IMR-90 (cell line): ENCODE measurements at regions not wholly inside any gene's neighbourhood (a gene's known extent, or its start where the extent isn't known, plus 50 kb on each side); places are given as distances from the start of the nearest gene placed in this dataset.

Experiments
- ATAC-seq: fragments of 200-7000 bp; cut with Tn5 transposase; 2 replicates; pipeline ENCODE4 v1.9.1; 2020; ENCODE audit warnings: low read depth, mild to moderate bottlenecking, moderate library complexity
- BruUV-seq: library from RNA; stranded (reverse); fragments of 400-500 nt; replicated peaks from 2 replicates; lab custom pipeline; 2021; lab: Mats Ljungman, UMichigan
- CTCF ChIA-PET: fragments of 300-600 bp; formaldehyde crosslinking; extraction: SDS; loops from one replicate; lab custom pipeline; 2021; ENCODE audit warnings: antibody characterized with exemption; lab: Yijun Ruan, JAX
- POLR2A ChIA-PET: fragments of 300-600 bp; sonication (Branson Sonifier 250); formaldehyde crosslinking; loops from one replicate; lab custom pipeline; 2022; ENCODE audit warnings: antibody characterized with exemption; ENCODE audit not compliant: unreplicated experiment; lab: Charles Lee
- DNase-seq: peaks from one replicate; pipeline ENCODE4 v3.0.0; 2013
- H2AFZ ChIP-seq: replicated peaks from 2 replicates; pipeline ENCODE3; 2013; ENCODE audit warnings: low read length, mild to moderate bottlenecking; ENCODE audit not compliant: poor library complexity
- H2AK5ac ChIP-seq: 2 replicates; pipeline ENCODE4 v1.6.1; 2013; ENCODE audit warnings: low read depth, low read length, inconsistent platforms
- H2AK9ac ChIP-seq: replicated peaks from 2 replicates; pipeline ENCODE3; 2013; ENCODE audit warnings: mild to moderate bottlenecking, low read depth, low read length, moderate library complexity; ENCODE audit not compliant: poor library complexity
- H2BK120ac ChIP-seq: 2 replicates; pipeline ENCODE4 v1.6.1; 2013; ENCODE audit warnings: low read depth, low read length, inconsistent platforms
- H2BK15ac ChIP-seq: 3 replicates; pipeline ENCODE4 v1.6.1; 2013; ENCODE audit warnings: low read depth, low read length, inconsistent platforms
- H2BK20ac ChIP-seq: 2 replicates; pipeline ENCODE4 v1.6.1; 2013; ENCODE audit warnings: low read depth, mild to moderate bottlenecking, inconsistent platforms, low read length, moderate library complexity
- H2BK5ac ChIP-seq: 2 replicates; pipeline ENCODE4 v1.6.1; 2013; ENCODE audit warnings: mild to moderate bottlenecking, low read depth, low read length, inconsistent platforms; ENCODE audit not compliant: poor library complexity, severe bottlenecking
- H3K14ac ChIP-seq: replicated peaks from 2 replicates; pipeline ENCODE4 v1.6.1; 2013; ENCODE audit warnings: low read depth, low read length, inconsistent platforms
- H3K18ac ChIP-seq: 2 replicates; pipeline ENCODE4 v1.6.1; 2013; ENCODE audit warnings: low read depth, low read length, control low read depth
- H3K23ac ChIP-seq: 2 replicates; pipeline ENCODE4 v1.6.1; 2013; ENCODE audit warnings: low read depth, low read length, inconsistent platforms
- H3K27ac ChIP-seq: 2 replicates; pipeline ENCODE4 v1.5.1; 2013; ENCODE audit warnings: mild to moderate bottlenecking, control low read depth, low read length; ENCODE audit not compliant: insufficient read depth
- H3K27me3 ChIP-seq: 2 replicates; pipeline ENCODE4 v1.6.1; 2013; ENCODE audit warnings: low read length; ENCODE audit not compliant: control insufficient read depth, insufficient read depth
- H3K36me3 ChIP-seq: 2 replicates; pipeline ENCODE4 v1.6.1; 2013; ENCODE audit warnings: low read length, mixed read lengths; ENCODE audit not compliant: control insufficient read depth, insufficient read depth
- H3K4ac ChIP-seq: 2 replicates; pipeline ENCODE4 v1.6.1; 2013; ENCODE audit warnings: low read depth, low read length, inconsistent platforms
- H3K4me1 ChIP-seq: 2 replicates; pipeline ENCODE4 v1.6.1; 2013; ENCODE audit warnings: low read length, mixed read lengths; ENCODE audit not compliant: control insufficient read depth, insufficient read depth
- H3K4me2 ChIP-seq: 2 replicates; pipeline ENCODE4 v1.6.1; 2013; ENCODE audit warnings: low read depth, mild to moderate bottlenecking, control low read depth, low read length, moderate library complexity
- H3K4me3 ChIP-seq: 2 replicates; pipeline ENCODE4 v1.5.1; 2013; ENCODE audit warnings: low read depth, mild to moderate bottlenecking, control low read depth, low read length, moderate library complexity; ENCODE audit not compliant: insufficient read depth
- H3K56ac ChIP-seq: 2 replicates; pipeline ENCODE4 v1.6.1; 2013; ENCODE audit warnings: low read length, inconsistent platforms; ENCODE audit not compliant: insufficient read depth; ENCODE audit errors: extremely low read depth
- H3K79me1 ChIP-seq, 2 experiments: 2 replicates each; pipeline ENCODE4 v1.6.1; 2013; ENCODE audit warnings: low read length in 2 of 2, inconsistent platforms in 1 of 2, low read depth in 1 of 2
- H3K9ac ChIP-seq: 2 replicates; pipeline ENCODE4 v1.6.1; 2013; ENCODE audit warnings: low read depth, low read length, control low read depth
- H3K9me1 ChIP-seq: 2 replicates; pipeline ENCODE4 v1.6.1; 2013; ENCODE audit warnings: low read length, inconsistent platforms; ENCODE audit not compliant: insufficient read depth
- H3K9me3 ChIP-seq: 2 replicates; pipeline ENCODE4 v1.6.1; 2013; ENCODE audit warnings: low read length; ENCODE audit not compliant: control insufficient read depth, insufficient read depth
- H4K20me1 ChIP-seq: 2 replicates; pipeline ENCODE4 v1.6.1; 2013; ENCODE audit warnings: low read length, inconsistent platforms; ENCODE audit not compliant: insufficient read depth
- H4K5ac ChIP-seq: 2 replicates; pipeline ENCODE4 v1.6.1; 2013; ENCODE audit warnings: mild to moderate bottlenecking, low read depth, low read length, control low read depth
- H4K8ac ChIP-seq, 2 experiments: 2 replicates each; pipeline ENCODE4 v1.6.1; 2013; ENCODE audit warnings: low read depth in 2 of 2, low read length in 2 of 2, control low read depth in 1 of 2, inconsistent platforms in 1 of 2
- H4K91ac ChIP-seq: 2 replicates; pipeline ENCODE4 v1.6.1; 2013; ENCODE audit warnings: low read depth, low read length, inconsistent platforms; ENCODE audit not compliant: insufficient read depth
- CEBPB ChIP-seq: IDR thresholded peaks from 2 replicates; pipeline ENCODE4 v1.6.1; 2012; ENCODE audit warnings: low read depth, low read length, improper control_type of control experiment
- POLR2A ChIP-seq: IDR thresholded peaks from 2 replicates; pipeline ENCODE4 v1.6.1; 2012; ENCODE audit warnings: mild to moderate bottlenecking, low read depth, low read length
- RCOR1 ChIP-seq: IDR thresholded peaks from 2 replicates; pipeline ENCODE4 v1.6.1; 2012; ENCODE audit warnings: mild to moderate bottlenecking, low read length, improper control_type of control experiment; ENCODE audit not compliant: insufficient replicate concordance
- RFX5 ChIP-seq: IDR thresholded peaks from 2 replicates; pipeline ENCODE4 v1.8.0; 2012; ENCODE audit warnings: low read depth, mild to moderate bottlenecking, low read length, moderate library complexity
- SMC3 ChIP-seq: fragments of 150-350 bp; IDR thresholded peaks from 2 replicates; pipeline ENCODE4 v1.6.1; 2016; ENCODE audit warnings: low read depth, mild to moderate bottlenecking, antibody characterized with exemption, low read length, moderate library complexity
- WGBS, 2 experiments: methylation state at CpG; one replicate each; pipeline versions ENCODE4 v1.1.5 to v1.1.7; 2013; ENCODE audit warnings: missing lambda C conversion rate in 2 of 2; ENCODE audit not compliant: insufficient read length in 1 of 2; ENCODE audit errors: extremely low coverage in 2 of 2; 5-methylcytosine and 5-hydroxymethylcytosine counted together
- dilution Hi-C: fragments of 300-500 bp; cut with HindIII; formaldehyde crosslinking; loops from one replicate; pipeline ENCODE4 v1.14.3; 2018; ENCODE audit warnings: low sequenced_read_pairs; ENCODE audit not compliant: unreplicated experiment
- in situ Hi-C: fragments of 300-500 bp; cut with MboI; formaldehyde crosslinking; loops from 3 replicates; pipeline ENCODE4 v1.14.3; 2019; ENCODE audit warnings: low sequenced_read_pairs, inconsistent platforms, mixed read lengths
- intact Hi-C: fragments of 100-400 bp; cut with micrococcal nuclease; formaldehyde crosslinking; loops from 2 replicates; pipeline ENCODE4 v1.10.0; 2022
- TF ChIP-seq, protein P1 (sequence below): fragments of 150-350 bp; IDR thresholded peaks from 2 replicates; pipeline ENCODE4 v1.6.1; 2016; ENCODE audit warnings: low read depth, mild to moderate bottlenecking, low read length, moderate library complexity, borderline replicate concordance
- TF ChIP-seq, protein P2 (sequence below): fragments of 150-350 bp; IDR thresholded peaks from 2 replicates; pipeline ENCODE4 v1.6.1; 2017; ENCODE audit warnings: mild to moderate bottlenecking, antibody characterized with exemption, low read length, low read depth

GRCh38 chr3:29077356-29077755 lies 203.5 kb upstream of the RBMS3 start:
- Histone ChIP-seq H3K79me1 (no peaks in the 10 kb centered on the region), H3K27me3 (no peaks in the 10 kb centered on the region), H4K91ac (no peak overlapping the region), H2BK5ac (no peak overlapping the region), H4K8ac (no peak overlapping the region), H3K27ac (no peak overlapping the region), H3K4me3 (no peak overlapping the region), H3K18ac (no peak overlapping the region), H2BK15ac (no peak overlapping the region), H4K5ac (no peak overlapping the region), H3K9me1 (no peaks in the 10 kb centered on the region), H3K56ac (no peak overlapping the region), H3K9me3 (peaks cover 2% of the 10 kb centered on the region; the same call in 1 of the 2 replicates), H2BK20ac (no peak overlapping the region), H2AK9ac (no peak overlapping the region), H3K4ac (no peak overlapping the region), H3K23ac (no peak overlapping the region), H3K14ac (no peak overlapping the region), H2BK120ac (no peak overlapping the region), H3K4me2 (no peak overlapping the region), H3K9ac (no peak overlapping the region), H3K36me3 (no peaks in the 10 kb centered on the region), H3K4me1 (no peaks in the 10 kb centered on the region), H4K20me1 (no peaks in the 10 kb centered on the region), H2AFZ (no peak overlapping the region), H2AK5ac (no peak overlapping the region)
- POLR2A ChIA-PET = no interaction called here
- intact Hi-C loops (no loop called here), in situ Hi-C loops (no loop called here), dilution Hi-C loops (no loop called here)
- CTCF ChIA-PET = interaction anchor here (0.8 kb wide), 1 partner anchor 1232 kb away, joined by 3 read pairs; no protein-coding TSS in a partner anchor
- ATAC-seq (no peak), DNase-seq (no peak)
- no TSS peak for BruUV-seq
- no CpG with 5 or more reads among the region's 2 CpGs for WGBS, 2 experiments
- TF ChIP-seq RCOR1 = no peak
- TF ChIP-seq, protein P1, sequence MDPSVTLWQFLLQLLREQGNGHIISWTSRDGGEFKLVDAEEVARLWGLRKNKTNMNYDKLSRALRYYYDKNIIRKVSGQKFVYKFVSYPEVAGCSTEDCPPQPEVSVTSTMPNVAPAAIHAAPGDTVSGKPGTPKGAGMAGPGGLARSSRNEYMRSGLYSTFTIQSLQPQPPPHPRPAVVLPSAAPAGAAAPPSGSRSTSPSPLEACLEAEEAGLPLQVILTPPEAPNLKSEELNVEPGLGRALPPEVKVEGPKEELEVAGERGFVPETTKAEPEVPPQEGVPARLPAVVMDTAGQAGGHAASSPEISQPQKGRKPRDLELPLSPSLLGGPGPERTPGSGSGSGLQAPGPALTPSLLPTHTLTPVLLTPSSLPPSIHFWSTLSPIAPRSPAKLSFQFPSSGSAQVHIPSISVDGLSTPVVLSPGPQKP = no peak
- TF ChIP-seq CEBPB = no peak
- TF ChIP-seq, protein P2, sequence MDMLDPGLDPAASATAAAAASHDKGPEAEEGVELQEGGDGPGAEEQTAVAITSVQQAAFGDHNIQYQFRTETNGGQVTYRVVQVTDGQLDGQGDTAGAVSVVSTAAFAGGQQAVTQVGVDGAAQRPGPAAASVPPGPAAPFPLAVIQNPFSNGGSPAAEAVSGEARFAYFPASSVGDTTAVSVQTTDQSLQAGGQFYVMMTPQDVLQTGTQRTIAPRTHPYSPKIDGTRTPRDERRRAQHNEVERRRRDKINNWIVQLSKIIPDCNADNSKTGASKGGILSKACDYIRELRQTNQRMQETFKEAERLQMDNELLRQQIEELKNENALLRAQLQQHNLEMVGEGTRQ = no peak
- TF ChIP-seq RFX5 = no peak
- TF ChIP-seq POLR2A = no peak
- TF ChIP-seq SMC3 = no peak
